Lung (tissue), 11 donors: ENCODE measurements at regions not wholly inside any gene's neighbourhood (a gene's known extent, or its start where the extent isn't known, plus 50 kb on each side); places are given as distances from the start of the nearest gene placed in this dataset.

ENCODE experiments used
- ATAC-seq: fragments of 200-7000 bp; cut with Tn5 transposase; one replicate; pipeline ENCODE4 v1.9.1; 2020; ENCODE audit warnings: moderate number of reproducible peaks; ENCODE audit not compliant: insufficient read depth, low FRiP score
- DNase-seq, 3 donors: peaks; one replicate each; pipeline ENCODE4 v3.0.0-alpha.2; 2013 to 2017
- H3K27ac ChIP-seq, 2 donors: one replicate each; pipeline ENCODE4 v1.5.1; 2013; ENCODE audit warnings: mild to moderate bottlenecking in 2 of 2, moderate library complexity in 2 of 2, control low read depth in 1 of 2, inconsistent platforms in 1 of 2, low read depth in 1 of 2, low read length in 1 of 2
- H3K27me3 ChIP-seq, 3 donors: one replicate each; pipeline ENCODE4 v1.5.1; 2013; ENCODE audit warnings: low read length in 2 of 3; ENCODE audit not compliant: control insufficient read depth in 3 of 3, insufficient read depth in 3 of 3
- H3K36me3 ChIP-seq, 4 donors: one replicate each; pipeline ENCODE4 v1.5.1; 2013; ENCODE audit warnings: low read length in 4 of 4, mild to moderate bottlenecking in 1 of 4, moderate library complexity in 1 of 4; ENCODE audit not compliant: control insufficient read depth in 4 of 4, insufficient read depth in 4 of 4
- H3K4me1 ChIP-seq, 5 donors: one replicate each; pipeline ENCODE4 v1.5.1; 2013; ENCODE audit warnings: low read length in 5 of 5, mild to moderate bottlenecking in 2 of 5, moderate library complexity in 1 of 5; ENCODE audit not compliant: control insufficient read depth in 5 of 5, insufficient read depth in 5 of 5
- H3K4me3 ChIP-seq: one replicate; pipeline ENCODE4 v1.5.1; 2013; ENCODE audit warnings: mild to moderate bottlenecking, control low read depth, moderate library complexity
- H3K9ac ChIP-seq, 2 donors: one replicate each; pipeline ENCODE4 v1.5.1; 2013; ENCODE audit warnings: low read length in 2 of 2, control low read depth in 1 of 2; ENCODE audit not compliant: insufficient read depth in 1 of 2
- H3K9me3 ChIP-seq, 4 donors: one replicate each; pipeline ENCODE4 v1.5.1; 2013; ENCODE audit warnings: low read length in 3 of 4, mild to moderate bottlenecking in 1 of 4, moderate library complexity in 1 of 4; ENCODE audit not compliant: control insufficient read depth in 4 of 4, insufficient read depth in 3 of 4
- CTCF ChIP-seq: IDR thresholded peaks from 2 replicates; pipeline ENCODE4 v1.5.1; 2012; ENCODE audit warnings: mild to moderate bottlenecking; ENCODE audit errors: control extremely low read depth, extremely low read depth
- WGBS, 2 donors: extraction: QIAGEN DNeasy Blood & Tissue Kit; methylation state at CpG; one replicate each; pipeline ENCODE4 v1.1.7; 2013; 5-methylcytosine and 5-hydroxymethylcytosine counted together
- donor health status: control.
- donor health status: control.
- donor health status: Bipolar disorder and iron deficiency.
- donor health status: healthy.
- donor health status: DM: yes; HTN: yes; CAD: no.

- TF ChIP-seq CTCF, result no peak
- Histone ChIP-seq H3K9me3 (peaks cover 0 to 2% (median 0%) of the 10 kb centered on the region in 4 donors), H3K36me3 (no peaks in the 10 kb centered on the region), H3K27ac (no peak overlapping the region), H3K4me3 (no peak overlapping the region), H3K4me1 (peaks cover 0 to 10% (median 2%) of the 10 kb centered on the region in 5 donors), H3K27me3 (no peaks in the 10 kb centered on the region), H3K9ac (no peak overlapping the region)
- ATAC-seq (no peak), DNase-seq (peak in 2 of 3 donors; percentile 16 to 29)
- 70 to 81% methylated on average over 6 of the region's 6 CpGs for WGBS, 2 donors
These were observed 585.1 kb downstream of the GATA3 start for GRCh38 chr10:8639486-8640185.

GRCh38 chr10:8640301-8640700 lies 585.8 kb downstream of the GATA3 start:
- no peak for TF ChIP-seq CTCF
- H3K4me1 ChIP-seq, result peaks cover 0 to 10% (median 2%) of the 10 kb centered on the region in 5 donors
- peaks cover 0 to 2% (median 0%) of the 10 kb centered on the region in 4 donors for H3K9me3 ChIP-seq
- H3K27ac ChIP-seq, result no peak overlapping the region
- WGBS, 2 donors, result 83 to 86% methylated on average over 3 of the region's 3 CpGs
- no peak overlapping the region for H3K4me3 ChIP-seq
- no peaks in the 10 kb centered on the region for H3K27me3 ChIP-seq
- no peaks in the 10 kb centered on the region for H3K36me3 ChIP-seq
- DNase-seq, result peak in 1 of 3 donors; percentile 1
- no peak for ATAC-seq
- H3K9ac ChIP-seq, result no peak overlapping the region

GRCh38 chr10:8640878-8641277 lies 586.4 kb downstream of the GATA3 start:
- peaks cover 0 to 2% (median 0%) of the 10 kb centered on the region in 4 donors for H3K9me3 ChIP-seq
- no peak for DNase-seq
- no peak overlapping the region for H3K27ac ChIP-seq
- no peaks in the 10 kb centered on the region for H3K27me3 ChIP-seq
- no peak for TF ChIP-seq CTCF
- no peak overlapping the region for H3K9ac ChIP-seq
- no peak overlapping the region for H3K4me3 ChIP-seq
- no peaks in the 10 kb centered on the region for H3K36me3 ChIP-seq
- peaks cover 0 to 10% (median 2%) of the 10 kb centered on the region in 5 donors for H3K4me1 ChIP-seq
- no peak for ATAC-seq

GRCh38 chr10:8656261-8656660 lies 601.8 kb downstream of the GATA3 start:
- 89 to 93% methylated on average over 4 of the region's 4 CpGs for WGBS, 2 donors
- Histone ChIP-seq H3K4me1 (no peaks in the 10 kb centered on the region), H3K9me3 (no peaks in the 10 kb centered on the region), H3K27ac (no peak overlapping the region), H3K9ac (no peak overlapping the region), H3K27me3 (no peaks in the 10 kb centered on the region), H3K36me3 (no peaks in the 10 kb centered on the region), H3K4me3 (no peak overlapping the region)
- ATAC-seq, result no peak
- DNase-seq, result no peak
- no peak for TF ChIP-seq CTCF
